ENCODE measurements at regions not wholly inside any gene's neighbourhood (a gene's known extent, or its start where the extent isn't known, plus 50 kb on each side); places are given as distances from the start of the nearest gene placed in this dataset.
A peak's percentile ranks its signal among the peaks of the same experiment; 100 is the strongest.
"Not testable (repeated sequence)": the region's sequence is repeated elsewhere in the genome, so short reads cannot be mapped to it uniquely, and the experiment has no call there.

DNA sequence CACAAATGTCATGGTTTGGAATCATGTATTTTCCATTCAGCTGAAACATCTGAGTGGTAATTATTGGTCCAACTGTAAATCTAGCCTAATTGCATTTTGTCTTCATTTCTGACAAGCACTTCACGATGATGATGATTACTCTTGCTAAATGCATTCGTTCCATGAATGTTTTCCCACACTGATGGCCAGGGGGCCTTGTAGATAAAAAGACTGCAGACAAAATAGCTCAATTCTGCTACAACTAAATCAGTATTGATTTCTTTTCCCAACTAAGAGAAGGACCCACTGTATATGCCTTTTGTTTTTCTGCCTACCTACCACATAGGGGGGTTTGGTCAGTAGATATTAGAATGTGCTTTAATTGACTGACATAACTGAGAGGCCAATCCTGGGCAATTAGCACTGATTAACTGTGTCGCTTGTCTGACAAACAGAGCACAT, 1351.3 kb upstream of the NUDT12 start:
- DNase-seq: peak; percentile 95

DNA sequence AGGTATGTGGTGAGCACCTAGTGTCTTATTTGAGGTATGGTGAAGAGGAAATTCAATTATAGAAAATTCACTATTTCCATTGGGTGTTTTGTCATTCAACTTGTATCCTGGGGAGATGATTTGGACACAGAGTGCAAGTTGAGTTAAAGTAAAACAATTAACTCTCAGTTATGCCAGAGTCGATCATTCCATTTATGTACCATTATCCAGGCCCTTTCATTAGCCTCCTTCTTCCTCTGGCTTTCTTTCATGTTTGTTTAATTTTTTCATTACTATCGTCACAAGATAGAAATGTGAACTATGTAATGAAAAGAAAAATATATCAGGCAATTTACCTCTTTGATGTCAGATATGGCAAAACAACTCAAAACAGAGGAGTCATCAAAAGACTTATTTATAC, 1347.2 kb upstream of the NUDT12 start:
- no peak for DNase-seq

DNA sequence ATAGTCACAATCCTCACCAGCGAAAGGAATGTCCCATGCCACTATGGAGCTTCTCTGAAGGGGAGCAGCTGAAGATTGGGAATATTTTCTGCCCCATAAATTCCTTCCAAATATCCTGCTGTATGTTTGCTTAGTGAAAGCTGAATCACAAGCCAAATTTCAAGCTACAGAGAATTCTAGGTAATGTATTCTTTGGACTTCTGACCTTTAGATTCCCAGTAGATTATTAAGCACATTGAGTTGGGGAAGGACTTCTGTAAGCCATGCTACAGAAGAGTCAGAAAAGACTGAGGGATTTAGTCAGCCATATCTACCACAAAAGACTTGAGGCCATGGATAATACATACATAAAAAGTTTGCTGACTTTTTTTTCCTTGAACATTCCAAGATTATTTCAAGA, 1342.0 kb upstream of the NUDT12 start:
- DNase-seq: no peak

DNA sequence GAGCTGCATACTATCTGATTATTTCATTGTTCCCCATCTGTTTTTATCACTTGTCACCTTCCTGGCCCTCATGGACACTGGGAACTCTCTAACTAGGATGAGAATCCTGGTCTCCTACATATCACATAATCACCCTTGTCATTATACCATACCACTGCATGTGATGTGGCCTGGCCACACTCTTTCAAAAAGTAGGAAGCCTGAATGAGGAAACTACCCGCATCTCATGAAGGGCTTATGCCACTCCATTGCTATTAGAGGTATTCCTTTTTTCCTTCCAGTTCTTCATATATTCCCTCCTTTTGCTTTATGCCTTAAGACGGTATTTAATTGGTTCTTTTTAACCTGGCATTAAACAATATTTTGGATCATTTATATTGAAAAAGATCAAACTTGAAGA, 1341.4 kb upstream of the NUDT12 start:
- no peak for DNase-seq

DNA sequence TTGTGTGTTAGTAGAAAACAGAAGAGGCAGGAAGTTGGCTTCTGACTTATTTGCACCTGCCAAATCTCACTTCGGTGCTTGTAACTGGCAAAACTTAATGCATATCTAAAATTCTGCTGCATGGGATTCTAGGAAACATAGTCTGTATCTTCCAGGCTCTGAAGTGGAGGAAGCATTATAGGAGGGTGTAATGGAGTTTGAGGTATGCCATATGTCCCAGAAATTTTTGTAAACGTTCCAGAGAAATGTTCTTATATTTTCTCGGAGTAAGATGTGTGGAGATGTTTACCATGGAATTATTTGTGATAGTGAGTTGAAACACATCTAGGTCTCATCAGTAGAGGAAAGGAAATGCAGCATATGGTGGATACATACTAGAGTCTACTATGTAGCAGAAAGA, 1329.0 kb upstream of the NUDT12 start:
- no peak for DNase-seq

DNA sequence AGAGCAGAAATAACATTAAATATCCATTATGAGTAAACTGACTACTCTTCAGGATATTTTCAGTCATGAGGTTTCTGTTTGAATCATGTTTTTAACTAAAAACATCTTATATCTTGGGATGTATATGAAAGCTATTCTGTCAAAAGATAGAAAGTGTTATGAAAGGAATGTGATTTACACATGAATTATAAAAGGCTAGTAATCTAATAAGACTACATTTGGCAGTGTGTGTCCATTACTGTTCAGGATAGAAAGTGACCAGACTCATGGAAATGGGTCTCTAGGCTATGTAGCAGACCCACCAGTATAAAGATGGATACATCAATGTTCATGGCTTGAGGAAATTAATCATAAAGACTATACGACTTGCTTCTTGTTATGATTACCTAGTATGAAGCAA, 1328.2 kb upstream of the NUDT12 start:
- no peak for DNase-seq

DNA sequence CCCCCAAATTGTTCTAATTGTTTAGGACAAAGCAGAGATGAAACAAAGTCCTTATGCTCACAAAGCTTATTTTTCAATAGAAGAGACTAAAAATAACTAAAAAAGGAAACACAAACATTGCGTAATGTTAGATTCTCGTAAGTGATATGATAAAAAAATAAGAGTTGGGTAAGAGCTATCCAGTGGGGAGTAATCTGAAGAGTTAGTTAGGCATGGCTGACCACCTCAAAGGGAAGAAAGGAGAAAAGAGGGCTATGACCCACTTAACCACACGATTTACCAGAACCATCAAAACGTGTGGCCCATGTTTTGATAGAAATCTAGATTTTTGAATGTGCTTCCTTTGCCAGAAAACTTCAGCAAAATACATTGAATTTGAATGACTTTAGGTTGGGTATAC, 1296.8 kb upstream of the NUDT12 start:
- no peak for DNase-seq

DNA sequence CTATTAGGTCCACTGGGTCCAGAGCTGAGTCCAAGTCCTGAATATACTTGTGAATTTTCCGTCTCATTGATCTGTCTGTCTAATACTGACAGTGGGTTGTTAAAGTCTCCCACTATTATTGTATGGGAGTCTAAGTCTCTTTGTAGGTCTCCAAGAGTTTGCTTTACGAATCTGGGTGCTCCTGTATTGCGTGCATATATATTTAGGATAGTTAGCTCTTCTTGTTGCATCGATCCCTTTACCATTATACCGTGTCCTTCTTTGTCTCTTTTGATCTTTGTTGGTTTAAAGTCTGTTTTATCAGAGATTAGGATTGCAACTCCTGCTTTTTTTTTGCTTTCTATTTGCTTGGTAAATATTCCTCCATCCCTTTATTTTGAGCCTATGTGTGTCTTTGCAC, 1289.5 kb upstream of the NUDT12 start:
- DNase-seq: not testable (repeated sequence)

DNA sequence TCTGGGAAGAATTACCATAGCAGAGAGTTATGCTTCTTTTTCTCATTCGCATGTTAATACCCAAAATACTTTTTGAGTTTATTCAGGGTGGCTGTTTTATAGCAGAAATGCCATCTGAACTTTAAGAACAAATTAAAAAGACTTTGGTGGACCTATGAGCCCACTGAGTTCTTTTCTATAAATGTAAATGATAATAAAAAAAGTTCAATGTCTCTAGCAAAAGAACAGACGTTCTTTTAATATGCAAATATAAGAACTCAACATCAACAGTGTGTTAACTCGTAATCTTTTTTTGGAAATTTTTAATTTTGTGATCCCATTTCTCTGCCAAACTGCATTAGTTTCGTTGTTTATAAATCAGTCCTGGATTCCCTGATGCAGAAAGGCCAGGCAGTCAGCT, 1283.0 kb upstream of the NUDT12 start:
- no peak for DNase-seq

DNA sequence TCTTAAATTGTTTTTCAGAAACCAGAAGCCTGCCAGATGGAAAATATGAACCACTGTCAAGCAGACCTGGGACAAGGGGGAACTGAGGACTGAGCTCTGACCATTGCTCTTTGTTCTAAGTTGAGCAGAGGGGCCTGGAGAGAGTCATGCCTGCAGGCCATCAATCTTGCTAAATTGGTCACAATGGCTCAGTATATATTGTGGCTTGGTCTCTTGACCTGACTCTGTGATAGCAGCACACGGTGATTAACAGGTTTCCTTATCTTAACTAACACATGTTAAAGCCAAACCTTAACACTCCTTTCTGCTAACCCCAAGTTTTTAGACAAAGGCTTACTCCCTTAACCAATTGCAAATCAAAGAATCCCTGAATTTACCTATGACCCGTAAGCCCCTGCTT, 1281.2 kb upstream of the NUDT12 start:
- no peak for DNase-seq

DNA sequence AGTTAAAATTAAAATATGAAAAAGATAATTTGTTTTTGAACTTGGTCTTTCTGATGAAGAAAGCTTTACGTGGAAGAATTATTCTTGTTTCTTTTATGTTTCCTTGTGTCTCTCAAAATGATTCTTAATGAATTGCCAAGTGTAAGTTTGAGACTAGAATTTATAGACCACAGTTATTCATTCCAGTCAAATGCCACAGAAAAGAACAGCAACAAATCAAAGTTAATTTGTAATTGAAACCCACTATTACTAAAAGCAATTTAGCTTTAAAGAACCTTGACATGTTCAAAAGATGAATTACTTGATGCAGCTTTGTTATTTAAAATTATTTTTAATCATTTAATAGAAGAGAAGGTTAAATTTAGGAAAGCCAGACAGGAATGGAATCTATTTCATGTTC, 1277.7 kb upstream of the NUDT12 start:
- no peak for DNase-seq

DNA sequence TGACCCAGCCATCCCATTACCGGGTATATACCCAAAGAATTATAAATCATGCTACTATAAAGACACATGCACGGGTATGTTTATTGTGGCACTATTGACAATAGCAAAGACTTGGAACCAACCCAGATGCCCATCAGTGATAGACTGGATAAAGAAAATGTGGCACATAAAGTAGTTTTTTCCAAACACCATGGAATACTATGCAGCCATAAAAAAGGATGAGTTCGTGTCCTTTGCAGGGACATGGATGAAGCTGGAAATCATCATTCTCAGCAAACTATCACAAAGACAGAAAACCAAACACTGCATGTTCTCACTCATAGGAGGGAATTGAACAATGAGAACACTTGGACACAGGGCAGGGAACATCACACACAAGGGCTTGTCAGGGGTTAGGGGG, 1268.9 kb upstream of the NUDT12 start:
- DNase-seq: not testable (repeated sequence)

DNA sequence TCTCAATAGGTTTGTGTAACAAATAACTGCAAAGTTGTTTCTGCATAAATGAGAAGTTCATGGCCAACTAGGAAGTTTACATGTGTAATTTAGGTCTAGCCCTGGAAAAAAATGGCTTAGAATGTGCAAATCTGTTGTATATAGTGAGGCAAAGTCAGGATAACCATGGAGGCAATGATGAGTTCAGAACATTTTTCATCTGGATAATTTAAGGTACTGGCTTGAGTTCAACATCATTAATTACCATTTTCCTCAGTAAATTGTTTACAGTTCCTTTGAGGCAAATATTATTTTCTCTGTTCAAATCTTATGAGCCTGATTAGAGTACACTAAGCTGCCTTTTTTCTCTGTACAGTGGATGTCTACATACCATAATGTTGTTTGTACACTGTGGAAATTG, 1259.0 kb upstream of the NUDT12 start:
- DNase-seq: no peak

DNA sequence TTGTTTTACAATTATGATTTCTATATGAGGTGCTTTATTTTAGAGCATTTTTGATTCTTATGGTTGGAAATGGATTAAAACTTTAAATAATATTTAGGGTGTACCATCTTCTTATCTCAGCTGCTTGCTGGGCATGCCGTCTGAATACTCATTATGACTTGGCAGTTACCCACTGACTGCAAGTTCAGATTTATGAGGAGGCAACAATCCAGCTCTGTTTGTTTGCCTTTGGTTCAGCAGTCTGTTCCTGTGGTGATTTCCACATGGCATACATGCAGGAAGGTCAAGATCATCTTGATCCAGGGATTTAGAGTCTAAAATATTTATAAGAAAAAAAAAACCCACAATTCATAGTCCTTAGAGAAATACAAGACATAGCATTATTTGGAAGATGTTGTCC, 1254.5 kb upstream of the NUDT12 start:
- DNase-seq: no peak

DNA sequence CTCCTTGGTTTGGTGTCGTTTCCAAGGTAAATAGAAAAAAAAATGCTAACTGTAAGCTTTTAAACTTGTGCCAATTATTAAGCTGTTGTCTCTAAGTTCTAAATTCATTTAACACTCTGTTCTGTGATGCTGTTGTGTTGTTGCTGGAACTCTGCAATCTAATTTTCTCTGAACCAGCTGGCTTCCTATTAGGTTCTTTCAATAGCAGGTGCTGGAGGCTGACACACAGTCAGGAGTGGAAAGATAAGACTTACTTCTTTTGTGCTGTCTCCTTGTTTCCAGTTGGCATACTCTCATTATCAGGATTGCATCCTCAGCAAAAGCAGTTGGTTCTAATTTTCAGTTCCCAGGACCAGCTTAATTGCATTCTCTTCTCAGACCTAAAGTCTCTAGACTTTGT, 1252.6 kb upstream of the NUDT12 start:
- no peak for DNase-seq

DNA sequence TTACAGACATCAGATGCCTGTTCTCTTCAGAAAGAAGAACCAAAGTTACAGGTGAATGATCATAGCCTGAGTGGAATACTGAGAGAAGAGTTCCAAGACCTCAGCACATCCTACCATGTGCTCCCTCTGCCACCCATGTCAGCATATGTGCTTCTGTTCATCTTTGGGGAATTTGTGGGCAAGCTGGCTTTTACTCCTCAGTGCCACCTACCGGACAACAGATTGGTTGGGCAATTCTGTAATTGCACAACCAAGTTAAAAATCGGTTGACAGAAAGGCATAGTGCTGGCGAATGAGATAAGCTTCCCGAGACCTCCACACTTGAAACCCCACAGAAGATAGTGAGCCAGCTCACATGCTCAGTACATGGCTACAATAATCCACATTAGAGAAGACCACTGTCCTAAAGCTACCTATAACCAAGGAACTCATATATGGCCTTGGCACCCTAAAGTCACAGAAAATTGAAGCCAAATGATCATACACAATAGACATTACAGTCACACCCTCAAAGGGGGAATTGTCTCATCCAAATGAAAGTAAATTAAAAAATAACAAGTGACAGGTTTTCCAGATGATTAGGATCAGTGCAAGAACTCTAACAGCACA, 1238.0 kb upstream of the NUDT12 start:
- DNase-seq: no peak

DNA sequence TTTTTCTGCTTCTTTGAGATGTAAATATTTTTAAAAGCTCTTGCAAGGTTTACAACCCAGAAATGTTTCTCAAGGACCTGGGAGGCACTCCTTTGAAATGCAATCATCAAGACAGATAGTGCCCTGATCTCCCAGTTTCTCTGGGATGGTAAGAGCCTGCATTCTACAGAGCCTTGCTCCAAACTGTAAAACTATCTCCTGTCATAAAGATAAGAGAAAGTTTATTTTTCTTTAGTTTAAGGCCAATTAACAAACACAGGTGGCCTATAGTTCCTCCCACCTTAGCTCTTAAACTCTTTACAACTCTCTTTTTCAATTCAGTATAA, 1231.1 kb upstream of the NUDT12 start:
- DNase-seq: no peak

DNA sequence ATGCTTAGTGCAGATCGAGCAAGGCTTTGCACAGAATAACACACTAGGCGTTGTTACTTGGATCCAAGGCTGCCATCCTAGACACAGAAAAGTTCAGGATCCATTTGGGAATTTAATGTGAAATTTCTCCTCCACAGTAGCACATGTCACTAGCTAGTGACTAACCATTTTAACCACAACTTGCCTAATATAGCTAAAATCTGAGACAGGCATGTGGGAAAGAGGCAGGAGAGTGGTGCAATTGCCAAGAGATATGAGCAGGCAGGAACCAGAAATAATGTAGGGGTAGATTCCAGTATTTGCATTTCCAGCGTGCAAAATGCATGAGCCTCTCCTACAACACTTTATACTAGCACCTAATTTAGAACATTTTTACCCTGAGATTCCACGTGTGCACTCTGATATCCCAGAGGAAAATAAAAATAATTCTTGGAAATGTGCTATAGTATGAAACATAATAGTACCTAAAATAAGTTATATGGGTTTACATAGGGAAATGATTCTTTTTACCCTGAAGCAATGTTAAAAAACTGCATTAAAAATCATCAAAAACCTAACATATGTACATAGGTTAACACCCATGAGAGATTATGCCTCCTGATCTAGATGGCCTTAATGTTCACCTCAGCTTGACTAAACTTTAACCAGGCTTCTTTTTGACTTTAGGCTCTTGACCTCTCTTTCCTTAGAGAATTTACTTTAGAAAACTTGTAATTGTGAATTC, 1230.6 kb upstream of the NUDT12 start:
- DNase-seq: no peak

DNA sequence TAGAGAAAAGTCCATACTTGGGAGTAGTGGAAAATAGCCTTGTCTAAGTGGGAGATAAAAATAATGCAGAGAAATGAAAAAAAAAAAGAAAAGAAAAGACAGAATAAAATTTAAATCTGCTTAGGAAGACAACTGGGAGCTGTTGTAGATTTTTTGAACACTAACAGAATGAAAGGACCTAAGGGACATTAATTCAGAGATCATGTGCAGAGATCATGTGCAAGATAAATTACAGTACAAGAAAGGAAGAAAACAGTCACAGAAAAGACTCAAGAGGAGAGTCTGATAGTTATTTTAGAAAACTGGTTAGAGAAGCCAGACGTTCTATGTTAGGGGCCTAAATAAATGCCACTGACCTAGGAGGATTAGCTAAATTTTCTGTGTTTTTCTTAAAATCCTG, 1226.8 kb upstream of the NUDT12 start:
- no peak for DNase-seq

DNA sequence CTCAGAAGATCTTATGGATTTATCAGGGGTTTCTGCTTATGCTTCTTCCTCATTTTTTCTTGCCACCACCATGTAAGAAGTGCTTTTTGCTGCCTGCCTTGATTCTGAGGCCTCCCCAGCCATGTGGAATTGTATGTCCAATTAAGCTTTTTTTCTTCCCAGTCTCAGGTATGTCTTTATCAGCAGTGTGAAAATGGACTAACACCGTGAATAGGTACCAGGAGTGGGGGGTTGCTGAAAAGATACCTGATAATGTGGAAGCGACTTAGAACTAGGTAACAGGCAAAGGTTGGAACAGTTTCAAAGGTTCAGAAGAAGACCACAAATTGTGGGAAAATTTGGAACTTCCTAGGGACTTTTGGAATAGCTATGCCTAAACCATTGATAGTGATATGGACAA, 1222.5 kb upstream of the NUDT12 start:
- DNase-seq: no peak

DNA sequence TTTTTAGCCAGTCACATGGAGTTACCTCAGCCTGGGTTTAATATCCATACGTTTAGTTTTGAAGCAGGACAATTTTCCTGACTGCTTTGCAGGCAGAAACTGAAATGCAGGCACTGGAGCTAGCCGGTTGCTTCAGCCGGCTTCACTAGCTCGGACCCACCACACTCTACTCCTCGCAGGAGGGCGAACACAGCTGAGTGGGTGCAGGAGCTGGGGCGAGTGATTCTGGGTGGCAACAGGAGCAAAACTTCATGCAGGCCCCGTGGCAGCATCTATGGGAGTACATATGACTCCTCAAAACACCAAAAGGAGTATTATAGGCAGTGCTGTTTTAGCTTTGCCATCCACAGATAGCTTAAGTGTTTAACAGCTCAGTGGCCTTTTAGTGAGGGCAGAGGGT, 1211.8 kb upstream of the NUDT12 start:
- DNase-seq: no peak

DNA sequence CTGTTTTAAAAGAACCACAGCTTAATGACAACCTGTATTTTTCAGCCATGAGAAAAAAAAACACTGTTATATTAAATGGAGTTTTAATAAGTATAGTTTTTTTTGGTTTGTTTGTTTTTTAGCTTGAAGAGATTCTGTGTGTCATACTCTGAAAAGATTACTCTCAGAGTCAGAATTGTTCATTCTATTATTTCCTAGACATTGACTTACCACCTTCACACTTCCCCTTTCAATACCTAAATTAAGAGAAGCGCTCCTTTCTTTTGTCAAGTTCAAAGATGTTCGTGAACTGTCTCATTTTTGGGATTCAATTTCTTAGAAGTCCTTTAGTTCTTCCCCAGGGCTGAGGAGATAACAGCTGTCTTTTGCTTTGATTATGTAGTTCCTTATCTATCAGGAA, 1201.6 kb upstream of the NUDT12 start:
- DNase-seq: no peak

DNA sequence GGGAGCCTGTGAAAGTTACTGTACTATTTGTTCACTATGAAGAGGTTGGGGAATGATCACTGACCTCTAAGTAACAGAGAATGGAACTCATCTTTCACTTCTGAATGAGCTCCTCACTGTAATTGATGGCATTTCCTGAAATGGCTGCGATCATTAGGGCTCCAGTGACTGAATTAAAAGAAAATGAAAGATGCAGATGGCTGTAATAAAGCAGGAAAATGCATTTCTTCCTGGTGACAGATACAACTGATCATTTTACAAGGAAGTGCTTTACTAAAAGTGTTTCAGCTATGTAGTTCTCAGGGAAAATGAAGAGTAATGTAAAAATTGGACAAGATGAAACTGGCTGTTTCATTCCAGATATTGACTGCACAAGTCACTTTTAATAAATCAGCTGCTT, 1200.6 kb upstream of the NUDT12 start:
- DNase-seq: no peak

DNA sequence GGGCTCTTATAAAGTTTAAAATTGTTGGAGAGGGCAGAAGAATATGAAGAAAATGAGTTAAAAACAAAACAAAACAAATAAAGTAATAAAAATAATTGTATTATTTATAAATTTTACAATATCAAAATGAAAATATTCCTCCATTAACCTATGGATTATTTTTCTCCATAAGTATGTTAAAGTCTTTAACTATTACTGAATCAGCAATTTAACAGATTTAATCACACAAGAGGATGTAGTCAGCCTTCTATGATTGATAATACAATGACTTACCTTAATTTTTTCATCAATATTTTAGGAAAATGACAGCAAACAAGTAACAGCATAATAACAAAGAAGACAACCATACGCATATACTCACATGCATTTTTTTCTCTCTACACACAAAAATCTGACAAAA, 1195.3 kb upstream of the NUDT12 start:
- no peak for DNase-seq

DNA sequence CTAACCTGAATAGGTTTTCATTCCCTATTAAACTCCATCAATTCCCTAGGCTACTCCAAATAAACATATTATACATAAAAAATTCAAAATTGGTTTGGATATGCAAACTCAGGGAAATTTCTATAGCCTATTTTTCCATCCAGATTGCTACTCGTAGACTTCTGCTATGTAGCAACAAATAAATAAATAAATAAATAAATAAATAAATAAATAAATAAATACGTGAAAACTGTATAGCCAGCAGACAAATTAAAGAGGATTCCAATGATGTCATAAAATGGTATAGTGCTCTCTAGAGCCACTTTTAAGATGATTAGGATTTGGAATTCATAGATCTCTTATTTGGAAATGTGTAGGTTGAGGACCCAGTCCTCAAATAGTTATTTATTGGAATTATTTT, 1193.2 kb upstream of the NUDT12 start:
- no peak for DNase-seq
